GM21381 (cell line): ENCODE measurements at regions not wholly inside any gene's neighbourhood (a gene's known extent, or its start where the extent isn't known, plus 50 kb on each side); places are given as distances from the start of the nearest gene placed in this dataset.
"Not testable (repeated sequence)": the region's sequence is repeated elsewhere in the genome, so short reads cannot be mapped to it uniquely, and the experiment has no call there.

ENCODE experiments used
- ATAC-seq: cut with Tn5 transposase; IDR thresholded peaks from one replicate; pipeline ENCODE4 v1.9.1; 2021; ENCODE audit warnings: mild to moderate bottlenecking, moderate library complexity; ENCODE audit not compliant: unreplicated experiment

GRCh38 chr14:71800878-71801277 is 131.4 kb upstream of the RGS6 start:
- ATAC-seq: no peak

- ATAC-seq: no peak
Measured at GRCh38 chr14:71803539-71804260, 128.5 kb upstream of the RGS6 start.

- no peak for ATAC-seq
Measured at GRCh38 chr14:71804992-71805391, 127.2 kb upstream of the RGS6 start.

GRCh38 chr14:71807049-71807448 is 125.2 kb upstream of the RGS6 start:
- ATAC-seq: not testable (repeated sequence)

- not testable (repeated sequence) for ATAC-seq
Measured at GRCh38 chr14:71810800-71811199, 121.4 kb upstream of the RGS6 start.

GRCh38 chr14:71812693-71813092 is 119.5 kb upstream of the RGS6 start:
- no peak for ATAC-seq

- ATAC-seq: no peak
Measured at GRCh38 chr14:71815110-71815509, 117.1 kb upstream of the RGS6 start.

GRCh38 chr14:71824816-71825215 is 107.4 kb upstream of the RGS6 start:
- no peak for ATAC-seq

- no peak for ATAC-seq
Measured at GRCh38 chr14:71833476-71833875, 98.8 kb upstream of the RGS6 start.

GRCh38 chr14:71834284-71835204 is 97.7 kb upstream of the RGS6 start:
- no peak for ATAC-seq

GRCh38 chr14:71852181-71852580 is 80.0 kb upstream of the RGS6 start:
- no peak for ATAC-seq

- ATAC-seq: no peak
Measured at GRCh38 chr14:71855399-71856036, 76.7 kb upstream of the RGS6 start.

GRCh38 chr14:71856199-71856919 is 75.9 kb upstream of the RGS6 start:
- no peak for ATAC-seq

- no peak for ATAC-seq
Measured at GRCh38 chr14:71863049-71863448, 69.2 kb upstream of the RGS6 start.

- no peak for ATAC-seq
Measured at GRCh38 chr14:71863766-71864165, 68.5 kb upstream of the RGS6 start.
